Heart left ventricle (tissue), 16 donors: ENCODE measurements at regions not wholly inside any gene's neighbourhood (a gene's known extent, or its start where the extent isn't known, plus 50 kb on each side); places are given as distances from the start of the nearest gene placed in this dataset.
A peak's percentile ranks its signal among the peaks of the same experiment; 100 is the strongest.

Experiments
- ATAC-seq, 4 donors: fragments of 200-7000 bp; cut with Tn5 transposase; one replicate each; pipeline ENCODE4 v1.9.1; 2020 to 2022; ENCODE audit warnings: moderate library complexity in 4 of 4, mild to moderate bottlenecking in 3 of 4, moderate number of reproducible peaks in 1 of 4
- DNase-seq, 5 donors: peaks; one replicate each; pipeline ENCODE4 v3.0.0-alpha.2; 2020
- H3K27ac ChIP-seq, 12 donors: fragments of 200-600 bp; sonication (generic) in 4 of 12; one replicate each; pipeline versions ENCODE4 v1.5.0 to v1.8.0; 2016 to 2022; ENCODE audit warnings: mild to moderate bottlenecking in 2 of 12
- H3K27me3 ChIP-seq, 9 donors: fragments of 200-600 bp; sonication (generic) in 2 of 9; one replicate each; pipeline versions ENCODE4 v1.5.1 to v1.8.0; 2016 to 2022; ENCODE audit warnings: mild to moderate bottlenecking in 3 of 9
- H3K36me3 ChIP-seq, 9 donors: fragments of 200-600 bp; sonication (generic) in 2 of 9; one replicate each; pipeline versions ENCODE4 v1.5.0 to v1.8.0; 2018 to 2022; ENCODE audit warnings: mild to moderate bottlenecking in 2 of 9
- H3K4me1 ChIP-seq, 12 donors: fragments of 200-600 bp; sonication (generic) in 4 of 12; one replicate each; pipeline versions ENCODE4 v1.5.0 to v1.8.0; 2016 to 2022; ENCODE audit warnings: mild to moderate bottlenecking in 3 of 12
- H3K4me3 ChIP-seq, 12 donors: fragments of 200-600 bp; sonication (generic) in 4 of 12; one replicate each; pipeline versions ENCODE4 v1.5.0 to v1.8.0; 2017 to 2022; ENCODE audit warnings: mild to moderate bottlenecking in 9 of 12, moderate library complexity in 4 of 12
- H3K9me3 ChIP-seq, 12 donors: fragments of 200-600 bp; sonication (generic) in 4 of 12; one replicate each; pipeline versions ENCODE4 v1.5.0 to v1.8.0; 2016 to 2022; ENCODE audit warnings: mild to moderate bottlenecking in 1 of 12
- CTCF ChIP-seq, 12 donors: fragments of 200-600 bp; sonication (generic) in 4 of 12; IDR thresholded peaks; one replicate each; pipeline versions ENCODE4 v1.5.0 to v1.8.0; 2018 to 2022; ENCODE audit warnings: antibody characterized with exemption in 12 of 12, mild to moderate bottlenecking in 5 of 12
- POLR2A ChIP-seq, 2 donors: fragments of 450-650 bp; IDR thresholded peaks; one replicate each; pipeline ENCODE4 v1.6.1; 2017; ENCODE audit warnings: antibody characterized with exemption in 2 of 2, mild to moderate bottlenecking in 2 of 2, moderate library complexity in 2 of 2
- WGBS, 4 donors: extraction: QIAGEN DNeasy Blood & Tissue Kit in 2 of 4; methylation state at CpG; one replicate each; pipeline versions ENCODE4 v1.1.5 to v1.1.7; 2013 to 2018; 5-methylcytosine and 5-hydroxymethylcytosine counted together
- intact Hi-C, 10 donors: fragments of 100-400 bp; cut with DNase I; formaldehyde crosslinking; loops; one replicate each; pipeline versions ENCODE4 v1.11.1 to v1.14.2; 2022
- donor health status: ischemic (EF 13 %, LVEDD 7.1; RV severe dilation, severe dysfunction).
- donor health status: healthy with polysubstance abuse.
- donor health status: DM: no; HTN: yes; CAD: no.
- donor health status: DM: no; HTN: no; CAD: no.
- donor health status: ischemic (EF 25% LVEDD 6.9; RV normal size, moderate dysfunction).
- donor health status: ischemic (EF 25% LVEDD 5.7; RV mildly dilated, moderate dysfunction).
- donor health status: healthy.
- donor health status: DM: yes; HTN: yes; CAD: no.
- donor health status: ischemic (EF 35%, LVEDD 5.7; RV mildly dilated, moderate dysfunction).
- donor health status: nonischemic (EF 11% LVEDD 7.7; RV severe dilation, severe dysfunction).
- donor health status: DM: yes; HTN: yes; CAD: no.
- donor health status: PGD.
- donor health status: ischemic (EF 29% LVEDD 5.4; RV normal size, mild dysfunction).
- donor health status: nonischemic (EF 23%, LVEDD 6.1; RV moderate dilation, normal function).

- ATAC-seq, result no peak
- peak overlapping the region in 1 of 12 donors; percentile 23 for H3K4me3 ChIP-seq
- H3K27me3 ChIP-seq, result peaks cover 0 to 31% (median 0%) of the 10 kb centered on the region in 9 donors
- no peak overlapping the region for H3K27ac ChIP-seq
- intact Hi-C loops, result loop anchor here in 1 of 10 donors (10.0 kb wide), 1 partner anchor 851 kb away; no protein-coding TSS in a partner anchor
- no peak for DNase-seq
- no peaks in the 10 kb centered on the region for H3K36me3 ChIP-seq
- 5 to 9% (median 7%) methylated on average over 16 of the region's 16 CpGs for WGBS, 4 donors
- no peaks in the 10 kb centered on the region for H3K4me1 ChIP-seq
- TF ChIP-seq CTCF (IDR thresholded peaks at IDR 0.05), result peak in 9 of 12 donors; percentile 18 to 44 (median 30)
- no peak for TF ChIP-seq POLR2A (IDR thresholded peaks at IDR 0.05)
- H3K9me3 ChIP-seq, result no peaks in the 10 kb centered on the region
Observed at GRCh38 chr3:116863822-116864589, 154.4 kb downstream of the TUSC7 start.

DNA sequence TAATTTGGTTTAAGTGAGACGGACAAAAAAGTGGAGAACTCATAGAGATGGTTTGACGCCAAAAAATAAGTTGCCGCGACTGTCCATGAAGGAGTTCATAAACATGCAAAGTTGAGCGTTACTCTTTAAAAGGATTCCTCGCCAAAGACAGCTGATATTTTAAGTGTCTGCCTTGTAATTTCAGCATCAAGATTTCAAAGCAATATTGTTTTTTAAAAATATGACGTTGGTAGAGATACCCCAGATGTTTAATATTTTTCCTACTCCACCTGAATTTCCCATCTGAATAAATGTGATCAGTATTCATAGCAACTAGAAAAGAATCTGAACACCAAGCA, 155.0 kb downstream of the TUSC7 start:
- no peak for TF ChIP-seq CTCF (IDR thresholded peaks at IDR 0.05)
- Histone ChIP-seq H3K27ac (no peak overlapping the region), H3K9me3 (no peaks in the 10 kb centered on the region), H3K36me3 (no peaks in the 10 kb centered on the region), H3K27me3 (peaks cover 0 to 31% (median 0%) of the 10 kb centered on the region in 9 donors), H3K4me1 (no peaks in the 10 kb centered on the region), H3K4me3 (no peak overlapping the region)
- no peak for DNase-seq
- 22 to 28% (median 23%) methylated on average over 7 of the region's 7 CpGs for WGBS, 4 donors
- intact Hi-C loops, result loop anchor here in 1 of 10 donors (10.0 kb wide), 1 partner anchor 850 kb away; no protein-coding TSS in a partner anchor
- ATAC-seq, result no peak

DNA sequence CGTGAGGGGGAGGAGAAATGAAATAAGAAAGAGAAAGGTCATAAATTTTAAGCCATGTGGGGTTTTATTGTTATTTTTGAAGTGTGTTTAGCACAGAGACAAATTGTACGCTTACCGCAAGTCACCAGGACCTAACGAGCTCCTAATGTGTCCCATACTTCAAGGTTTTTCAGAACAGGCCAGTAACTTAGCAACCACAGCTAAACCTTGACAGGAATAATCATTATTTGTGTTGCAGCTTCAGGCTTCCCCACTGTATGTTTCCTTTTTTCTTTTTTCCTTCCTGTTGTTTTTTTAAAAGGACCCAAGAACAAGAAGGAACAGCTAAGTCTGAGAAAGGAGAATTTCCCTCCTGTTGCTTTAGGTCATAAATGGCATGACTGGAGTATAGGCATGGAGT, 160.8 kb downstream of the TUSC7 start:
- H3K36me3 ChIP-seq, result no peaks in the 10 kb centered on the region
- DNase-seq (no peak), ATAC-seq (no peak)
- intact Hi-C loops, result no loop called here
- WGBS, 4 donors, result 56 to 69% (median 65%) methylated on average over 4 of the region's 4 CpGs
- H3K9me3 ChIP-seq, result peaks cover 0 to 3% (median 0%) of the 10 kb centered on the region in 12 donors
- TF ChIP-seq CTCF (IDR thresholded peaks at IDR 0.05) (no peak), POLR2A (IDR thresholded peaks at IDR 0.05) (no peak)
- H3K4me1 ChIP-seq, result no peaks in the 10 kb centered on the region
- peaks cover 0 to 5% (median 0%) of the 10 kb centered on the region in 9 donors for H3K27me3 ChIP-seq
- no peak overlapping the region for H3K4me3 ChIP-seq
- no peak overlapping the region for H3K27ac ChIP-seq

- H3K27ac ChIP-seq, result no peak overlapping the region
- ATAC-seq, result no peak
- H3K27me3 ChIP-seq, result no peaks in the 10 kb centered on the region
- H3K4me1 ChIP-seq, result no peaks in the 10 kb centered on the region
- no peaks in the 10 kb centered on the region for H3K36me3 ChIP-seq
- intact Hi-C loops, result no loop called here
- TF ChIP-seq POLR2A (IDR thresholded peaks at IDR 0.05) (no peak), CTCF (IDR thresholded peaks at IDR 0.05) (no peak)
- no peak overlapping the region for H3K4me3 ChIP-seq
- no peak for DNase-seq
- WGBS, 4 donors, result 72 to 81% (median 76%) methylated on average over 1 of the region's 1 CpG
- peaks cover 0 to 8% (median 0%) of the 10 kb centered on the region in 12 donors for H3K9me3 ChIP-seq
Observed at GRCh38 chr3:116871905-116872304, 162.3 kb downstream of the TUSC7 start.
